Hepatocyte (in vitro differentiated cells): ENCODE measurements at regions not wholly inside any gene's neighbourhood (a gene's known extent, or its start where the extent isn't known, plus 50 kb on each side); places are given as distances from the start of the nearest gene placed in this dataset.

Source experiments
- DNase-seq: peaks from one replicate; pipeline ENCODE4 v3.0.0-alpha.2; 2016; ENCODE audit warnings: low spot score
- H2AFZ ChIP-seq: fragments of 200-600 bp; sonication (generic); 2 replicates; pipeline ENCODE4 v1.6.0; 2016; ENCODE audit warnings: antibody characterized with exemption, mild to moderate bottlenecking
- H3K27ac ChIP-seq: fragments of 200-600 bp; sonication (generic); 2 replicates; pipeline ENCODE4 v1.5.1; 2016; ENCODE audit warnings: mild to moderate bottlenecking
- H3K27me3 ChIP-seq: fragments of 200-600 bp; sonication (generic); 2 replicates; pipeline ENCODE4 v1.6.1; 2016
- H3K36me3 ChIP-seq: fragments of 200-600 bp; sonication (generic); replicated peaks from 2 replicates; pipeline ENCODE4 v1.5.1; 2016; ENCODE audit warnings: low read depth; ENCODE audit not compliant: insufficient read depth
- H3K4me1 ChIP-seq: fragments of 200-600 bp; sonication (generic); 2 replicates; pipeline ENCODE4 v1.5.1; 2016; ENCODE audit warnings: mild to moderate bottlenecking, moderate library complexity; ENCODE audit not compliant: insufficient read depth
- H3K4me2 ChIP-seq: fragments of 200-600 bp; sonication (generic); 2 replicates; pipeline ENCODE4 v1.6.0; 2016
- H3K4me3 ChIP-seq: fragments of 200-600 bp; sonication (generic); 2 replicates; pipeline ENCODE4 v1.5.1; 2016; ENCODE audit warnings: mild to moderate bottlenecking
- H3K79me2 ChIP-seq: fragments of 200-600 bp; sonication (generic); 2 replicates; pipeline ENCODE4 v1.6.0; 2017; ENCODE audit warnings: mild to moderate bottlenecking
- H3K9me2 ChIP-seq: fragments of 200-600 bp; sonication (generic); replicated peaks from 2 replicates; pipeline ENCODE4 v1.6.0; 2017; ENCODE audit warnings: mild to moderate bottlenecking; ENCODE audit not compliant: insufficient read depth
- H3K9me3 ChIP-seq: fragments of 200-600 bp; sonication (generic); 2 replicates; pipeline ENCODE4 v1.5.1; 2016; ENCODE audit warnings: low read depth, mild to moderate bottlenecking
- H4K20me1 ChIP-seq: fragments of 200-600 bp; sonication (generic); 2 replicates; pipeline ENCODE4 v1.6.0; 2016; ENCODE audit warnings: mild to moderate bottlenecking; ENCODE audit not compliant: insufficient read depth, poor library complexity, severe bottlenecking
- EZH2 ChIP-seq: fragments of 200-600 bp; sonication (generic); IDR thresholded peaks from 2 replicates; pipeline ENCODE4 v1.6.1; 2016; ENCODE audit warnings: antibody characterized with exemption, mild to moderate bottlenecking, borderline replicate concordance
- EZH2phosphoT487 ChIP-seq: fragments of 200-600 bp; sonication (generic); IDR thresholded peaks from one replicate; pipeline ENCODE4 v1.6.1; 2018; ENCODE audit warnings: antibody characterized with exemption, mild to moderate bottlenecking, low read depth, moderate library complexity; ENCODE audit not compliant: unreplicated experiment, severe bottlenecking
- WGBS: methylation state at CpG from one replicate; pipeline ENCODE4 v1.1.6; 2016; ENCODE audit warnings: low lambda C conversion rate; ENCODE audit errors: missing lambda C conversion rate; 5-methylcytosine and 5-hydroxymethylcytosine counted together
- TF ChIP-seq, protein P1 (sequence below): fragments of 200-600 bp; sonication (generic); IDR thresholded peaks from 2 replicates; pipeline ENCODE4 v1.5.1; 2016; ENCODE audit warnings: antibody characterized with exemption, mild to moderate bottlenecking; ENCODE audit not compliant: poor library complexity

DNA sequence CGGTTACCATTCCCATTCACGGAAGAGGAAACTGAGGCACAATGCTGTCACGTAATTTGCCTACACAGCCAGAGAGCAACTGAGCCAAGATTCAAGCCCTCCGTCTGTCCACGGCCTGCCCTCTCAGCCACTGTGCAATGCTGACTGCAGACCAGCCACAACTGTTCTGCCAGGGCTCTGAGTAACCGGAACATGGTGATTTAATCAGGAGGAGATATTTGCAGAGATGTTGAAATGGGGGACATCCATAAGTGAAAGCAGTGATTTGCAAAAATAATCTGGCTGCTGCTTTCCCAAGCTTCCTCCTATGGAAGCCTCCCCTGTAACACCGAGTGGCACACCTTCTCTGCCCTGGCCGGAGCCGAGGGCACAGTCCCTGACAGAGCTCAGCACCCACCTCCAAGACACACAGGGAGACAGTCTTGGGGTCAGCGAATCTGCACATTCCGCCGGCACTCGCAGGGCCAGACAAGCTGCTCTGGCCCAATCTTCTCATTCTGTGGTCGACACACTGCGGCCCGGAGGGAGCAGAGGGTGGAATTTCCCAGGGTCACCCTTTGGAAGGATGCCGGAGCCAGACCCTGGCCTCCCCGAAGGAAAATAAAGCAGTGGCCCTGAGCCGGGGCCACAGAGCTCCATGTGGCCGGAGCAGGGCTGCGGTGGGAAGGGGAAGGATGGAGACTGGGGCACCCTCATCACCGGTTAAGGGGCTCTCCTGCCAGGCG, 158.2 kb upstream of the DIO3 start:
- no peak overlapping the region for H3K4me2 ChIP-seq
- no peak overlapping the region for H2AFZ ChIP-seq
- no peaks in the 10 kb centered on the region for H3K27me3 ChIP-seq

DNA sequence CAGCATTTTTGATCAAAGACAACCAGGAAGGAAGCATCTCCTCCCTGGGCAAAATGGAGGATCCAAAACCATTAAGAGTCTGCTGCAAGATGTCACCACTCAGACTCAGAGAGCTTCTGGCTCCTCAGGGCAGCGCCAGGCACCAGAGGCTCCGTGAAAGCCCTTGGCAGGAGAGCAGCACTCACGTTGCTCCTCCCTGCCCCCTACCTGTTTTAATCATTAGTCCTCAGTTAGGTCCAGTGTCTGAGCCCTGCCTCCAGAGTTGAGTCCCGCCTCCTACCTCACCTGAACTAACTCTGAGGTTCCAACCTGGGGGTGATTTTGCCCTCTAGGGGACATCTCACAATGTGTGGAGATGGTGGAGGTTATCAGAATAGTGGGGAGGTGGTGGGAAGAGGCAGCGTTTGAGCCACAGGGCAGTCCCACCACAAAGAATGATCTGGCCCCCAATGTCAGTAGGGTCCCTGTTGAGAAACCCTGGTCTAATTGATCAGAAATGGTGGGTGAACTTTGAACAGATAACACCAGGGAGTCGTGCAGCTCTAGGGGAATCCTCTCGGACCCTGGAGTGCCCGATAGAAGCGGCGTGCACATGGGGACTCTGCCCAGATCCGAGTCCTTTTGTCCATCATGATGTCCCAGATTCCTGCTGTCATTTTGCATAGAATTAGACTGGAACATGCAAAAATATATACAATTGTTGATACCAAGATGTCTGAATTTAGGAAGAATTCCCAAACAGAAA, 156.7 kb upstream of the DIO3 start:
- Histone ChIP-seq H3K36me3 (no peaks in the 10 kb centered on the region), H3K27me3 (no peaks in the 10 kb centered on the region), H3K9me3 (no peaks in the 10 kb centered on the region), H3K27ac (peak overlapping the region; percentile 16), H2AFZ (no peak overlapping the region), H3K4me3 (no peak overlapping the region), H3K4me2 (no peak overlapping the region), H3K79me2 (no peaks in the 10 kb centered on the region), H3K9me2 (no peaks in the 10 kb centered on the region), H4K20me1 (no peaks in the 10 kb centered on the region), H3K4me1 (peaks cover 25% of the 10 kb centered on the region)
- no peak for DNase-seq
- 69% methylated on average over 11 of the region's 11 CpGs for WGBS
- TF ChIP-seq, protein P1, sequence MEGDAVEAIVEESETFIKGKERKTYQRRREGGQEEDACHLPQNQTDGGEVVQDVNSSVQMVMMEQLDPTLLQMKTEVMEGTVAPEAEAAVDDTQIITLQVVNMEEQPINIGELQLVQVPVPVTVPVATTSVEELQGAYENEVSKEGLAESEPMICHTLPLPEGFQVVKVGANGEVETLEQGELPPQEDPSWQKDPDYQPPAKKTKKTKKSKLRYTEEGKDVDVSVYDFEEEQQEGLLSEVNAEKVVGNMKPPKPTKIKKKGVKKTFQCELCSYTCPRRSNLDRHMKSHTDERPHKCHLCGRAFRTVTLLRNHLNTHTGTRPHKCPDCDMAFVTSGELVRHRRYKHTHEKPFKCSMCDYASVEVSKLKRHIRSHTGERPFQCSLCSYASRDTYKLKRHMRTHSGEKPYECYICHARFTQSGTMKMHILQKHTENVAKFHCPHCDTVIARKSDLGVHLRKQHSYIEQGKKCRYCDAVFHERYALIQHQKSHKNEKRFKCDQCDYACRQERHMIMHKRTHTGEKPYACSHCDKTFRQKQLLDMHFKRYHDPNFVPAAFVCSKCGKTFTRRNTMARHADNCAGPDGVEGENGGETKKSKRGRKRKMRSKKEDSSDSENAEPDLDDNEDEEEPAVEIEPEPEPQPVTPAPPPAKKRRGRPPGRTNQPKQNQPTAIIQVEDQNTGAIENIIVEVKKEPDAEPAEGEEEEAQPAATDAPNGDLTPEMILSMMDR, result no peak
- TF ChIP-seq EZH2, result no peak
- no peak for TF ChIP-seq EZH2phosphoT487

More for the DNA sequence above, 158.2 kb upstream of the DIO3 start:
- DNase-seq, result no peak
- Histone ChIP-seq H3K79me2 (no peaks in the 10 kb centered on the region), H4K20me1 (no peaks in the 10 kb centered on the region), H3K4me1 (peaks cover 16% of the 10 kb centered on the region), H3K27ac (no peak overlapping the region), H3K9me2 (no peaks in the 10 kb centered on the region), H3K4me3 (no peak overlapping the region), H3K9me3 (no peaks in the 10 kb centered on the region), H3K36me3 (no peaks in the 10 kb centered on the region)
- TF ChIP-seq EZH2phosphoT487, result no peak
- TF ChIP-seq, protein P1, result no peak
- TF ChIP-seq EZH2, result no peak
- WGBS, result 89% methylated on average over 22 of the region's 23 CpGs

DNA sequence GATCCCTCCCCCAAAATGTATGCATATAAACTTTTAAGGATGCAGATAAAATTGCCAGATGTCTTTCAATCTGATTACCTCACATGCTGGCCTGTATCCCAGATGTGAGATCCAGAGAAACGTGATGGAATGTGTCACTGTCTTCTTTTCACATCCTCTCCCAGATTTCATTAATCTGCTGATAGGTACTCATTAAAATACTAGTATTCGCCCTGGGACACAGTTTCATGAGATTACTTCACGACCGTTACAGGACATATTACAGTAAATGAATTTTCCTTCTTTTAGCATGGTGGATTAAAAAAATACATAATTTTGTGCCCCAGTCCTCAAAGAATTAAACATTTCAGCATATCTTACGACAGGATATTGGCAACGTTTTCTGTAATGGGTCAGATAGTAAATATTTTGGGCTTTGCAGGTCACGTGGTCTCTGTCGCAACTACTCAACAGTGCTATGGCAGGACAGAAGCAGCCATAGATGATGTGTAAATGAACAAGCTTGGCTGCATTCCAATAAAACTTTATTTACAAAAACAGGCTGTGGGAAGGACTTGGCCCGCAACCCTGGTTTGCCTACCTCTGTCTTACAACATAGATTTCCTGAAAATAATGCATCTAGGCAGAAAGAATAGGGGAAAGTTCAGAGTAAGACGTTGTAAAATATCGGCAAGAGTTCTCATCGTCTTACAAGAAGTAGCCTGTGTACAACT, 156.0 kb upstream of the DIO3 start:
- no peak overlapping the region for H2AFZ ChIP-seq
- H3K9me2 ChIP-seq, result no peaks in the 10 kb centered on the region
- H3K4me2 ChIP-seq, result no peak overlapping the region
- H3K27me3 ChIP-seq, result no peaks in the 10 kb centered on the region
- no peaks in the 10 kb centered on the region for H4K20me1 ChIP-seq
- peak overlapping the region; percentile 46 for H3K27ac ChIP-seq
- no peak overlapping the region for H3K4me3 ChIP-seq
- H3K36me3 ChIP-seq, result no peaks in the 10 kb centered on the region
- H3K79me2 ChIP-seq, result no peaks in the 10 kb centered on the region
- peaks cover 26% of the 10 kb centered on the region for H3K4me1 ChIP-seq
- TF ChIP-seq EZH2phosphoT487, result no peak
- TF ChIP-seq, protein P1, result no peak
- DNase-seq, result peak; percentile 53
- WGBS, result 53% methylated on average over 12 of the region's 12 CpGs
- no peaks in the 10 kb centered on the region for H3K9me3 ChIP-seq
